ENCODE measurements at regions not wholly inside any gene's neighbourhood (a gene's known extent, or its start where the extent isn't known, plus 50 kb on each side); places are given as distances from the start of the nearest gene placed in this dataset.
A peak's percentile ranks its signal among the peaks of the same experiment; 100 is the strongest.

DNA sequence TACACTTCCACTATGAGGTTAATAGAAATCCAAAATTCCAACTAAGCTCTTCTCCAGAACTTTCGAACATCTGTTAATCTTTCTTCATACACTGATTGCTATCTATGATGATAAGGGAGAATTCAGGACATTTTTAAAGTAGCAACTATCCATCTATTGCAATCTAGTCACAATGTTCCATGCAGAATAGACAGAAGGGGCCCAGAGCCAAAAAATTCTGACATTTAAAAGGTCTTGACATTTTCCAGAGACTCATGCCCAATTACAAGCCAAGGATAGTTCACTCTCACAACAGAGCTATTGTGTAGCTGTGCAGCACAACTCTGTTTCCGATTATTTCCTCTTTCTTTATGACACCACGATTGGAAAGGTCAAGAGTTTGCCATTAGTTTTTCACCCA lies 999.7 kb upstream of the ALCAM start:
- Histone ChIP-seq H3K9me3 (no peaks in the 10 kb centered on the region), H3K4me3 (no peak overlapping the region), H3K27ac (no peak overlapping the region), H3K4me2 (peak overlapping the region; percentile 31; the same call in 2 of the 3 replicates), H3K4me1 (peaks cover 25% of the 10 kb centered on the region; the same call in 2 of the 3 replicates)
- WGBS (ENCODE audit: missing lambda C conversion rate), result 12% methylated on average over 3 of the region's 3 CpGs
- FAIRE-seq, result no peak
- POLR2A ChIA-PET, result no interaction called here
- TF ChIP-seq ZNF302 (CRISPR knock-in tag; IDR thresholded peaks at IDR 0.05) (no peak), RCOR1 (IDR thresholded peaks at IDR 0.05; ENCODE audit: low read depth, low read length) (no peak), NFE2L2 (conservative IDR thresholded peaks at IDR 0.05; ENCODE audit: low read length) (no peak), SREBF2 (IDR thresholded peaks at IDR 0.05) (no peak), CHD2 (IDR thresholded peaks at IDR 0.05; ENCODE audit: low read length, partially characterized antibody) (no peak), EP300 (IDR thresholded peaks at IDR 0.05) (no peak), CHD4 (IDR thresholded peaks at IDR 0.05; ENCODE audit: borderline replicate concordance) (no peak)
- no peak for ATAC-seq
- no peak for DNase-seq (ENCODE audit: low read depth in 1 of 2, low spot score in 1 of 2)
- CTCF ChIA-PET, result no interaction called here

DNA sequence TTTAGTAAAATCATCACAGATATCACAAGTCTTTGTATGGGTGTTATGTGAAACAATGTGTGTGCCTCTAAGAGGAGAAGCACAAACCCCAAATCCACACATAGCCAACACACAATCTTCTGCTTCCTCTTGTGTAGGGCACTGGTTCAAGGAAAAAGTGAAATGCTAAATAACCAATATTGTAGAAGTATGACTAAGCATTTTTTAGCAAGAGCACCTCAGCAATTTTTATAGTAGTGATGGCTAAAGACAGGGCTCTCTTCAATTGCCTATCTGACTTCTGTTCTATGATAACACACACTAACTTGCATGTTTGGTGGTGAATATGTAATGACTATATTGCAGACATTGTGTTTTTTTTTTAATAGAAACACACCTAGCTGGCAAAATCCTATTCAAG lies 997.9 kb upstream of the ALCAM start:
- TF ChIP-seq NFE2L2 (conservative IDR thresholded peaks at IDR 0.05; ENCODE audit: low read length) (peak; percentile 93), MAFK (IDR thresholded peaks at IDR 0.05; ENCODE audit: partially characterized antibody) (peak; percentile 97), POLR2AphosphoS2 (conservative IDR thresholded peaks at IDR 0.05; ENCODE audit: low read length) (no peak), HEYL (CRISPR knock-in tag; IDR thresholded peaks at IDR 0.05) (no peak), RNF2 (IDR thresholded peaks at IDR 0.05; ENCODE audit: borderline replicate concordance, low read depth) (no peak)
- H3K27ac ChIP-seq, result peak overlapping the region; percentile 51 to 61
- no peak for FAIRE-seq
- peaks cover 25% of the 10 kb centered on the region; the same call in 2 of the 3 replicates for H3K4me1 ChIP-seq
- no peak for DNase-seq (ENCODE audit: low read depth in 1 of 2, low spot score in 1 of 2)
- ATAC-seq, result no peak
- H3K9me3 ChIP-seq, result no peaks in the 10 kb centered on the region
- H3K4me3 ChIP-seq, result no peak overlapping the region
- ChIA-PET CTCF (no interaction called here), POLR2A (no interaction called here)
- H3K4me2 ChIP-seq, result peak overlapping the region; percentile 58; the same call in 2 of the 3 replicates

- DNase-seq (ENCODE audit: low read depth in 1 of 2, low spot score in 1 of 2) (no peak), ATAC-seq (no peak), FAIRE-seq (no peak)
- POLR2A ChIA-PET, result no interaction called here
- peaks cover 14% of the 10 kb centered on the region; the same call in 2 of the 3 replicates for H3K4me1 ChIP-seq
- CTCF ChIA-PET, result no interaction called here
- H3K4me3 ChIP-seq, result no peak overlapping the region
- 59% methylated on average over 3 of the region's 3 CpGs for WGBS (ENCODE audit: missing lambda C conversion rate)
- no peak overlapping the region for H3K27ac ChIP-seq
- H3K9me3 ChIP-seq, result no peaks in the 10 kb centered on the region
- TF ChIP-seq MAZ (IDR thresholded peaks at IDR 0.05; ENCODE audit: borderline replicate concordance, low read depth, low read length) (no peak), CHD2 (IDR thresholded peaks at IDR 0.05; ENCODE audit: low read length, partially characterized antibody) (no peak), PHF8 (IDR thresholded peaks at IDR 0.05; ENCODE audit: borderline replicate concordance, low read depth) (no peak), HEYL (CRISPR knock-in tag; IDR thresholded peaks at IDR 0.05) (no peak), CBX2 (IDR thresholded peaks at IDR 0.05; ENCODE audit: borderline replicate concordance, low read depth) (no peak), RARB (CRISPR knock-in tag; IDR thresholded peaks at IDR 0.05) (no peak), RAD21 (conservative IDR thresholded peaks at IDR 0.05 in 1 of 2, IDR thresholded peaks at IDR 0.05 in 1 of 2) (no peak), EHF (CRISPR knock-in tag; IDR thresholded peaks at IDR 0.05) (no peak), CBX8 (IDR thresholded peaks at IDR 0.05) (no peak), ZFP36 (IDR thresholded peaks at IDR 0.05; ENCODE audit: borderline replicate concordance, partially characterized antibody) (no peak), JUN (IDR thresholded peaks at IDR 0.05) (no peak), SMC3 (IDR thresholded peaks at IDR 0.05) (no peak)
- TF ChIP-seq, protein P1, sequence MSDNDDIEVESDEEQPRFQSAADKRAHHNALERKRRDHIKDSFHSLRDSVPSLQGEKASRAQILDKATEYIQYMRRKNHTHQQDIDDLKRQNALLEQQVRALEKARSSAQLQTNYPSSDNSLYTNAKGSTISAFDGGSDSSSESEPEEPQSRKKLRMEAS (IDR thresholded peaks at IDR 0.05), result no peak
- TF ChIP-seq, protein P2, sequence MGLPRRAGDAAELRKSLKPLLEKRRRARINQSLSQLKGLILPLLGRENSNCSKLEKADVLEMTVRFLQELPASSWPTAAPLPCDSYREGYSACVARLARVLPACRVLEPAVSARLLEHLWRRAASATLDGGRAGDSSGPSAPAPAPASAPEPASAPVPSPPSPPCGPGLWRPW (IDR thresholded peaks at IDR 0.05), result no peak
- no peak overlapping the region for H3K4me2 ChIP-seq
Observed at GRCh38 chr3:104385421-104385820, 981.3 kb upstream of the ALCAM start.

GRCh38 chr3:104388619-104389018 lies 978.1 kb upstream of the ALCAM start:
- POLR2A ChIA-PET, result no interaction called here
- TF ChIP-seq CBX8 (IDR thresholded peaks at IDR 0.05), result no peak
- no peak for TF ChIP-seq HOXB5 (CRISPR knock-in tag; IDR thresholded peaks at IDR 0.05)
- no peak for TF ChIP-seq HDAC2 (IDR thresholded peaks at IDR 0.05)
- TF ChIP-seq, protein P3, sequence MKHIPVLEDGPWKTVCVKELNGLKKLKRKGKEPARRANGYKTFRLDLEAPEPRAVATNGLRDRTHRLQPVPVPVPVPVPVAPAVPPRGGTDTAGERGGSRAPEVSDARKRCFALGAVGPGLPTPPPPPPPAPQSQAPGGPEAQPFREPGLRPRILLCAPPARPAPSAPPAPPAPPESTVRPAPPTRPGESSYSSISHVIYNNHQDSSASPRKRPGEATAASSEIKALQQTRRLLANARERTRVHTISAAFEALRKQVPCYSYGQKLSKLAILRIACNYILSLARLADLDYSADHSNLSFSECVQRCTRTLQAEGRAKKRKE (CRISPR knock-in tag; IDR thresholded peaks at IDR 0.05; ENCODE audit: low read depth), result no peak
- TF ChIP-seq HEYL (CRISPR knock-in tag; IDR thresholded peaks at IDR 0.05), result no peak
- TF ChIP-seq, protein P4, sequence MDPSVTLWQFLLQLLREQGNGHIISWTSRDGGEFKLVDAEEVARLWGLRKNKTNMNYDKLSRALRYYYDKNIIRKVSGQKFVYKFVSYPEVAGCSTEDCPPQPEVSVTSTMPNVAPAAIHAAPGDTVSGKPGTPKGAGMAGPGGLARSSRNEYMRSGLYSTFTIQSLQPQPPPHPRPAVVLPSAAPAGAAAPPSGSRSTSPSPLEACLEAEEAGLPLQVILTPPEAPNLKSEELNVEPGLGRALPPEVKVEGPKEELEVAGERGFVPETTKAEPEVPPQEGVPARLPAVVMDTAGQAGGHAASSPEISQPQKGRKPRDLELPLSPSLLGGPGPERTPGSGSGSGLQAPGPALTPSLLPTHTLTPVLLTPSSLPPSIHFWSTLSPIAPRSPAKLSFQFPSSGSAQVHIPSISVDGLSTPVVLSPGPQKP (IDR thresholded peaks at IDR 0.05; ENCODE audit: low read depth, low read length), result no peak
- no peak for TF ChIP-seq NR3C1 (IDR thresholded peaks at IDR 0.05)
- TF ChIP-seq ZC3H11A (IDR thresholded peaks at IDR 0.05), result no peak
- no peak for TF ChIP-seq RFX5 (IDR thresholded peaks at IDR 0.05)
- TF ChIP-seq RCOR1 (IDR thresholded peaks at IDR 0.05; ENCODE audit: low read depth, low read length), result no peak
- no peak for TF ChIP-seq CBX2 (IDR thresholded peaks at IDR 0.05; ENCODE audit: borderline replicate concordance, low read depth)
- TF ChIP-seq POLR2A (IDR thresholded peaks at IDR 0.05; ENCODE audit: low read length), result no peak
- TF ChIP-seq ESRRA (IDR thresholded peaks at IDR 0.05; ENCODE audit: borderline replicate concordance, low read length), result no peak

More at GRCh38 chr3:104388619-104389018, 978.1 kb upstream of the ALCAM start:
- Histone ChIP-seq H3K9me3 (0 out of 3 replicates have a peak, but pooled peaks cover 7% of the 10 kb centered on the region), H3K4me1 (peaks cover 14% of the 10 kb centered on the region; the same call in 2 of the 3 replicates), H3K4me2 (0 out of 3 replicates have a peak overlapping the region, but pooled peaks have one; percentile 2), H3K27ac (no peak overlapping the region), H3K4me3 (no peak overlapping the region)
- ATAC-seq, result no peak
- FAIRE-seq, result no peak
- CTCF ChIA-PET, result no interaction called here
- DNase-seq (ENCODE audit: low read depth in 1 of 2, low spot score in 1 of 2), result no peak

Data from A549 (cell line).